Adrenal gland (tissue), 5 donors: ENCODE measurements at regions not wholly inside any gene's neighbourhood (a gene's known extent, or its start where the extent isn't known, plus 50 kb on each side); places are given as distances from the start of the nearest gene placed in this dataset.

ENCODE experiments used
- POLR2A ChIP-seq, 2 donors: fragments of 450-650 bp; IDR thresholded peaks; one replicate each; pipeline ENCODE4 v1.6.1; 2017; ENCODE audit warnings: antibody characterized with exemption in 2 of 2, mild to moderate bottlenecking in 2 of 2, moderate library complexity in 1 of 2
- TF ChIP-seq, protein P1 (sequence below), 6 experiments: fragments of 450-650 bp in 4 of 6; fragments of 200-600 bp in 2 of 6; sonication (generic) in 1 of 6; IDR thresholded peaks; 1 replicate in 5 of 6; 2 replicates in 1 of 6; pipeline versions ENCODE4 v1.5.1 to v1.8.0; 2016 to 2021; ENCODE audit warnings: antibody characterized with exemption in 6 of 6, mild to moderate bottlenecking in 2 of 6, moderate library complexity in 1 of 6
- donor health status: DM: no; HTN: no; CAD: no.

DNA sequence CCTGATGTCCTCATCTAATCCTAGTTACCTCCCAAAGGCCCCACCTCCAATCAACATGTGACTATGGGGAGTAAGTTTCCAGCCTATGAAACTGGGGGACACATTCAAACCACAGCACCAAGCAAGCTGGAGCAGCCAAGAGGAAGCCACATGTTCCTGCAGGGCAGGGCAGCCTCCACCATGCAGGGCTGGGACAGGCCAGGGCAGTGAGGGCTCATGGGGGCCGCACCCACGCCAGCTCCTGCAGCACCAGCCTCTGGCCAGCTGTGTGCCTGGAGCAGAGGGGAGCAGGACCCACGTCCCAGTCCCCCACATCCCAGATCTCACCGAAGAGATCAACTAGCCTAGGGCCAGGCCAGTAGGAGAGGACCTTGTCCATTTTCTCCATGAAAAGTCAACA is 85.9 kb upstream of the INSIG1 start:
- TF ChIP-seq, protein P1, sequence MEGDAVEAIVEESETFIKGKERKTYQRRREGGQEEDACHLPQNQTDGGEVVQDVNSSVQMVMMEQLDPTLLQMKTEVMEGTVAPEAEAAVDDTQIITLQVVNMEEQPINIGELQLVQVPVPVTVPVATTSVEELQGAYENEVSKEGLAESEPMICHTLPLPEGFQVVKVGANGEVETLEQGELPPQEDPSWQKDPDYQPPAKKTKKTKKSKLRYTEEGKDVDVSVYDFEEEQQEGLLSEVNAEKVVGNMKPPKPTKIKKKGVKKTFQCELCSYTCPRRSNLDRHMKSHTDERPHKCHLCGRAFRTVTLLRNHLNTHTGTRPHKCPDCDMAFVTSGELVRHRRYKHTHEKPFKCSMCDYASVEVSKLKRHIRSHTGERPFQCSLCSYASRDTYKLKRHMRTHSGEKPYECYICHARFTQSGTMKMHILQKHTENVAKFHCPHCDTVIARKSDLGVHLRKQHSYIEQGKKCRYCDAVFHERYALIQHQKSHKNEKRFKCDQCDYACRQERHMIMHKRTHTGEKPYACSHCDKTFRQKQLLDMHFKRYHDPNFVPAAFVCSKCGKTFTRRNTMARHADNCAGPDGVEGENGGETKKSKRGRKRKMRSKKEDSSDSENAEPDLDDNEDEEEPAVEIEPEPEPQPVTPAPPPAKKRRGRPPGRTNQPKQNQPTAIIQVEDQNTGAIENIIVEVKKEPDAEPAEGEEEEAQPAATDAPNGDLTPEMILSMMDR (IDR thresholded peaks at IDR 0.05): no peak
- TF ChIP-seq POLR2A (IDR thresholded peaks at IDR 0.05): no peak
